Heart left ventricle (tissue), 13 donors: ENCODE measurements at regions not wholly inside any gene's neighbourhood (a gene's known extent, or its start where the extent isn't known, plus 50 kb on each side); places are given as distances from the start of the nearest gene placed in this dataset.

ENCODE experiments used
- POLR2A ChIP-seq, 2 donors: fragments of 450-650 bp; IDR thresholded peaks; one replicate each; pipeline ENCODE4 v1.6.1; 2017; ENCODE audit warnings: antibody characterized with exemption in 2 of 2, mild to moderate bottlenecking in 2 of 2, moderate library complexity in 2 of 2
- TF ChIP-seq, protein P1 (sequence below), 12 donors: fragments of 200-600 bp; sonication (generic) in 4 of 12; IDR thresholded peaks; one replicate each; pipeline versions ENCODE4 v1.5.0 to v1.8.0; 2018 to 2022; ENCODE audit warnings: antibody characterized with exemption in 12 of 12, mild to moderate bottlenecking in 5 of 12
- donor health status: ischemic (EF 13 %, LVEDD 7.1; RV severe dilation, severe dysfunction).
- donor health status: DM: no; HTN: yes; CAD: no.
- donor health status: DM: no; HTN: no; CAD: no.
- donor health status: ischemic (EF 25% LVEDD 6.9; RV normal size, moderate dysfunction).
- donor health status: ischemic (EF 25% LVEDD 5.7; RV mildly dilated, moderate dysfunction).
- donor health status: ischemic (EF 35%, LVEDD 5.7; RV mildly dilated, moderate dysfunction).
- donor health status: nonischemic (EF 11% LVEDD 7.7; RV severe dilation, severe dysfunction).
- donor health status: DM: yes; HTN: yes; CAD: no.
- donor health status: PGD.
- donor health status: ischemic (EF 29% LVEDD 5.4; RV normal size, mild dysfunction).
- donor health status: nonischemic (EF 23%, LVEDD 6.1; RV moderate dilation, normal function).

DNA sequence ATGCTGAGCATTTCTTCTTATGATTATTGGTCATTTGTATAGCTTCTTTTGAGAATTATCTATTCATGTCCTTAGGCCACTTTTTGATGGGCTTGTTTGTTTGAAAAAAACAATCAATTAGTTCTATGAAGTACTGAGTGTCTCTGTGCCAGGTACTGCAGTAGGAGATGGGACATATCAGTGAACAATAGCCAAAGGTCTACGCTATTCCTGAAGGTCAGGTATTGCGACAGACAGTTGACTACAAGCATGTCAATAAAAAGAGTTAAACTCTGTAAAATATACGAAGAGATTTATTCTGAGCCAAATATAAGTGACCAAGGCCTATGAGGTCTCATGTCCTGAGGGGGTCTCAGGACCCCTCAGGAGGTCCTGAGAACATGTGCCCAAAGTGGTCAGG lies 122.1 kb upstream of the NFE2L3 start:
- TF ChIP-seq, protein P1, sequence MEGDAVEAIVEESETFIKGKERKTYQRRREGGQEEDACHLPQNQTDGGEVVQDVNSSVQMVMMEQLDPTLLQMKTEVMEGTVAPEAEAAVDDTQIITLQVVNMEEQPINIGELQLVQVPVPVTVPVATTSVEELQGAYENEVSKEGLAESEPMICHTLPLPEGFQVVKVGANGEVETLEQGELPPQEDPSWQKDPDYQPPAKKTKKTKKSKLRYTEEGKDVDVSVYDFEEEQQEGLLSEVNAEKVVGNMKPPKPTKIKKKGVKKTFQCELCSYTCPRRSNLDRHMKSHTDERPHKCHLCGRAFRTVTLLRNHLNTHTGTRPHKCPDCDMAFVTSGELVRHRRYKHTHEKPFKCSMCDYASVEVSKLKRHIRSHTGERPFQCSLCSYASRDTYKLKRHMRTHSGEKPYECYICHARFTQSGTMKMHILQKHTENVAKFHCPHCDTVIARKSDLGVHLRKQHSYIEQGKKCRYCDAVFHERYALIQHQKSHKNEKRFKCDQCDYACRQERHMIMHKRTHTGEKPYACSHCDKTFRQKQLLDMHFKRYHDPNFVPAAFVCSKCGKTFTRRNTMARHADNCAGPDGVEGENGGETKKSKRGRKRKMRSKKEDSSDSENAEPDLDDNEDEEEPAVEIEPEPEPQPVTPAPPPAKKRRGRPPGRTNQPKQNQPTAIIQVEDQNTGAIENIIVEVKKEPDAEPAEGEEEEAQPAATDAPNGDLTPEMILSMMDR (IDR thresholded peaks at IDR 0.05) = no peak
- no peak for TF ChIP-seq POLR2A (IDR thresholded peaks at IDR 0.05)
